ENCODE measurements at regions not wholly inside any gene's neighbourhood (a gene's known extent, or its start where the extent isn't known, plus 50 kb on each side); places are given as distances from the start of the nearest gene placed in this dataset.

DNA sequence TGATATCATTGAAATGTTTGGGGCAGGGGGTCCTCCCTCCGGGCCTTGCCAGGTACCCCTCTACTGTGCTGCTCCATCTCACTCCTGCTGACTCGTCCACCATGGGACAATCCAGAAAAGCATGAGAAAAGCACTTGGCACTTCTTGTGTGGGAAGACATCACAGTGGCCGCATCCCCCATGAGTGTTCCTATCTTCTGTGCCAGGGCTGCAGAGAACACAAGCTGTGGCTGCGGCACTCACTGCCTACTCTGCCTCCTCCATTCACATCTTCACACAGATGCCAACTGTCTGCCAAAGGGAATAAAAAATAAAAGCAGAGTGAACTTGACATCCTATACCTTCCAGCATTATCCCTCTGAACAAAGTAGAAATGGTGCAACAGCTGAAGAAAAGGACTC is 117.4 kb upstream of the PROKR2 start:
- no peaks in the 10 kb centered on the region for H3K4me1 ChIP-seq
- H3K4me3 ChIP-seq: no peak overlapping the region
- no peak for TF ChIP-seq CTCF (IDR thresholded peaks at IDR 0.05)
- no peaks in the 10 kb centered on the region for H3K27me3 ChIP-seq
- no peaks in the 10 kb centered on the region for H3K36me3 ChIP-seq
- no peak for ATAC-seq
- no peak for DNase-seq
- H3K9me3 ChIP-seq: no peaks in the 10 kb centered on the region
- intact Hi-C loops (cut with DNase I): no loop called here
- H3K27ac ChIP-seq: no peak overlapping the region

DNA sequence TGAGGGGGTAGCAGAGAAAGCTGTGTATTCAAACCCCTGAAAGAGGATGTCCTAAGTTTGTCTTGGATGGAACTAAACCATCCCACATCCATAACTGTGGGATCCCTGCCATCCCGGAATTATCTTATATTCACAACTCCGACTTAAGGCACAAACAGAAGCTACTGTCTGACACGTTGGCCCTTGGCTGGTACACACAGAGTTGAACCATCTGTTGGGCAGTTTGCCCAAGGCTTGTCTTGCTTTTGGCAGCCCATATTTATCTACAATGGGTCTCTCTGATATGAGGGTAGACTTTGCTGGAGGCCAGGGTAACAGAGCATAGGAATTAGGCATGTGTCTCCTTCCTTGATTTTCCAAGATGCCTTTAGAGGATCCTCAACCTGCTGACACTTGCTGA is 116.6 kb upstream of the PROKR2 start:
- H3K4me1 ChIP-seq: no peaks in the 10 kb centered on the region
- H3K36me3 ChIP-seq: no peaks in the 10 kb centered on the region
- no peak overlapping the region for H3K4me3 ChIP-seq
- DNase-seq (no peak), ATAC-seq (no peak)
- H3K27ac ChIP-seq: no peak overlapping the region
- H3K9me3 ChIP-seq: no peaks in the 10 kb centered on the region
- TF ChIP-seq CTCF (IDR thresholded peaks at IDR 0.05): no peak
- no peaks in the 10 kb centered on the region for H3K27me3 ChIP-seq
- intact Hi-C loops (cut with DNase I): no loop called here

- intact Hi-C loops (cut with DNase I): no loop called here
- Histone ChIP-seq H3K4me3 (no peak overlapping the region), H3K36me3 (no peaks in the 10 kb centered on the region), H3K9me3 (no peaks in the 10 kb centered on the region), H3K27ac (no peak overlapping the region), H3K4me1 (no peaks in the 10 kb centered on the region), H3K27me3 (no peaks in the 10 kb centered on the region)
- ATAC-seq (no peak), DNase-seq (no peak)
- TF ChIP-seq CTCF (IDR thresholded peaks at IDR 0.05): no peak
Measured at GRCh38 chr20:5432030-5432429, 115.3 kb upstream of the PROKR2 start.

- no peaks in the 10 kb centered on the region for H3K4me1 ChIP-seq
- intact Hi-C loops (cut with DNase I): no loop called here
- TF ChIP-seq CTCF (IDR thresholded peaks at IDR 0.05): no peak
- DNase-seq (no peak), ATAC-seq (no peak)
- H3K27me3 ChIP-seq: no peaks in the 10 kb centered on the region
- H3K27ac ChIP-seq: no peak overlapping the region
- no peak overlapping the region for H3K4me3 ChIP-seq
- H3K36me3 ChIP-seq: no peaks in the 10 kb centered on the region
- H3K9me3 ChIP-seq: no peaks in the 10 kb centered on the region
Measured at GRCh38 chr20:5430670-5431069, 113.9 kb upstream of the PROKR2 start.

DNA sequence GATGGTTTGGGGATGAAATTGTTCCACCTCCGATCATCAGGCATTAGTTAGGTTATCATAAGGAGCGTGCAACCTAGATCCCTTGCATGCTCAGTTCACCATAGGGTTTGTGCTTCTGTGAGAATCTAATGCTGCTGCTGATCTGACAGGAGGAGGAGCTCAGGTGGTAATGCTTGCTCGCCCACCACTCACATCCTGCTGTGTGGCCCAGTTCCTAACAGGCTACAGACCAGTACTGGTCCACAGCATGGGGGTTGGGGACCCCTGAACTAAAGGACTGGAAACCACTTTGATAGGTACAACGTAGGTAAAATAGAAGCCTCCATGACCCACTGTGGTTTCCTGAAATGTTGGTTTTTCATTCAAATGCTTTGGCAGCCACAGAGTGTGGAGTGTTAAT is 109.3 kb upstream of the PROKR2 start:
- H3K9me3 ChIP-seq: no peaks in the 10 kb centered on the region
- no peaks in the 10 kb centered on the region for H3K4me1 ChIP-seq
- no peak for TF ChIP-seq CTCF (IDR thresholded peaks at IDR 0.05)
- ATAC-seq: no peak
- H3K27me3 ChIP-seq: peaks cover 3% of the 10 kb centered on the region
- intact Hi-C loops (cut with DNase I): no loop called here
- H3K36me3 ChIP-seq: no peaks in the 10 kb centered on the region
- no peak for DNase-seq
- H3K27ac ChIP-seq: no peak overlapping the region
- H3K4me3 ChIP-seq: no peak overlapping the region

GRCh38 chr20:5416086-5416485 is 99.3 kb upstream of the PROKR2 start:
- H3K4me1 ChIP-seq: no peaks in the 10 kb centered on the region
- ATAC-seq (no peak), DNase-seq (no peak)
- H3K4me3 ChIP-seq: no peak overlapping the region
- no peaks in the 10 kb centered on the region for H3K9me3 ChIP-seq
- H3K36me3 ChIP-seq: no peaks in the 10 kb centered on the region
- no peak for TF ChIP-seq CTCF (IDR thresholded peaks at IDR 0.05)
- peaks cover 4% of the 10 kb centered on the region for H3K27me3 ChIP-seq
- no peak overlapping the region for H3K27ac ChIP-seq
- intact Hi-C loops (cut with DNase I): no loop called here

Data from upper lobe of right lung (tissue), 1 donor.